PC-9 (cell line): ENCODE measurements at regions not wholly inside any gene's neighbourhood (a gene's known extent, or its start where the extent isn't known, plus 50 kb on each side); places are given as distances from the start of the nearest gene placed in this dataset.

ENCODE experiments used
- CTCF ChIP-seq: fragments of 200-600 bp; sonication (generic); conservative IDR thresholded peaks from 2 replicates; pipeline ENCODE4 v1.6.1; 2017; ENCODE audit warnings: mixed run types, antibody characterized with exemption, mild to moderate bottlenecking, moderate library complexity
- EZH2 ChIP-seq: fragments of 200-600 bp; sonication (generic); IDR thresholded peaks from 2 replicates; pipeline ENCODE4 v1.8.0; 2017; ENCODE audit warnings: antibody characterized with exemption, low read depth

DNA sequence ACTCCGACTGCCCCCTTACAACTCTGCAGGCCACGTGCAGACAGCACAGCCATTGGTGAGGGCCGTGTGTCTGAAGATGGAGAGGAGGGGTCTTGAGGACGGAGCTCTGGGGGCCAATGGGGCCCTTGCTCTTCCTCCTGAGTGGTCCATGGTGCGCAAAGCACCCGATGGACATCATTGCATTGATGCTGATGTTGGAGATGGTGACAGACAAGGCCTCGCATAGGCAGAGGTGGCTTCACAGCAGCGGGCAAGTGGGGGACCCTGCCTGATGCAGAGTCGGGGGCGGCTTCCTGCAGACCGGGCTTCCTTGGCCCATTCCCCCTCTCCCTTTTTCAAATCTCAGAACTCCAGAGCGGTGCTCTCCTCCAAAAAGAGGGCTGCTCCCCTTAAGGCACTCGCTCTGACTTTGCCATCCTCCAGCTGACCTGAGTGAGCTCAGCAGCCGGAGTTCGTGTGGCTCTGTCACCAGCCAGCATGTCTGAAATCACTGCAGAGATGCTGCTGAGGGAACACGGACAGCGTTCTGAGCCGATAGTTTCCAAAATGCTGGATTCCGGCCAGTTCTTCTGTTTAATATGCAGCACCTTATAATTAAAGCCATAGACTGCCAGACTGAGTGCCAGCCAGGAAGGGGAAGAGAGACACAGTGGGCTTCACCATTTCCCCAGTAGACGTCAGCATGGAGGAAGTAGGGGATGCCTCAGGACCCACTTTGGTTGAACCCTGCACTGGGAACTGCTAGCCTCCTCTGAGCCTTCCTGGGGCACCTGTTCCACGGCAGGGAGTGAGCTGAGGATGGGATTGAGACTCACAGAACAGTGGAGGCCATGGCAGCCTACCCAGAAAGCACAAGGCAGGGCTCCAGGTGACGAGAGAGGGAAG is 278.2 kb downstream of the BRD1 start:
- TF ChIP-seq CTCF (no peak), EZH2 (no peak)
